Fibroblast of lung (primary cell): ENCODE measurements at regions not wholly inside any gene's neighbourhood (a gene's known extent, or its start where the extent isn't known, plus 50 kb on each side); places are given as distances from the start of the nearest gene placed in this dataset.

ENCODE experiments used
- CTCF ChIP-seq, 2 donors: IDR thresholded peaks in 1 of 2; conservative IDR thresholded peaks in 1 of 2; 1 replicate in 1 of 2; 2 replicates in 1 of 2; pipeline ENCODE4 v1.5.1; 2011 to 2012; ENCODE audit warnings: low read length in 2 of 2, control low read depth in 1 of 2, inconsistent platforms in 1 of 2, low read depth in 1 of 2, mild to moderate bottlenecking in 1 of 2
- EZH2 ChIP-seq: IDR thresholded peaks from 2 replicates; pipeline ENCODE4 v1.5.1; 2012; ENCODE audit warnings: low read length, control low read depth, mild to moderate bottlenecking; ENCODE audit errors: missing control alignments

- TF ChIP-seq EZH2: no peak
- no peak for TF ChIP-seq CTCF (conservative IDR thresholded peaks at IDR 0.05 in 1 of 2, IDR thresholded peaks at IDR 0.05 in 1 of 2; ENCODE audit: low read depth in 1 of 2, low read length in 2 of 2)
Measured at GRCh38 chr19:56927294-56927693, 86.8 kb upstream of the PEG3 start.
